Osteoblast (primary cell): ENCODE measurements at regions not wholly inside any gene's neighbourhood (a gene's known extent, or its start where the extent isn't known, plus 50 kb on each side); places are given as distances from the start of the nearest gene placed in this dataset.

ENCODE experiments used
- DNase-seq: peaks from one replicate; pipeline ENCODE4 v3.0.0; 2011; ENCODE audit warnings: low spot score, mixed read lengths; ENCODE audit not compliant: insufficient read length; ENCODE audit errors: missing footprints
- H2AFZ ChIP-seq: 2 replicates; pipeline ENCODE4 v1.6.0; 2011; ENCODE audit warnings: mild to moderate bottlenecking, low read length
- H3K27ac ChIP-seq: 2 replicates; pipeline ENCODE4 v1.5.1; 2011; ENCODE audit warnings: mild to moderate bottlenecking, low read depth, low read length, moderate library complexity
- H3K27me3 ChIP-seq: 2 replicates; pipeline ENCODE4 v1.6.0; 2012; ENCODE audit warnings: mild to moderate bottlenecking, control low read depth, inconsistent platforms, low read length, moderate library complexity; ENCODE audit not compliant: insufficient read depth
- H3K36me3 ChIP-seq: 2 replicates; pipeline ENCODE4 v1.5.1; 2011; ENCODE audit warnings: mild to moderate bottlenecking, low read length, control low read depth, moderate library complexity; ENCODE audit not compliant: insufficient read depth
- H3K4me1 ChIP-seq: 2 replicates; pipeline ENCODE4 v1.5.1; 2011; ENCODE audit warnings: mild to moderate bottlenecking, low read length, control low read depth, moderate library complexity; ENCODE audit not compliant: insufficient read depth
- H3K4me2 ChIP-seq: 2 replicates; pipeline ENCODE4 v1.6.0; 2011; ENCODE audit warnings: mild to moderate bottlenecking, low read length; ENCODE audit not compliant: insufficient read depth
- H3K4me3 ChIP-seq: fragments of 200-600 bp; sonication (generic); 3 replicates; pipeline ENCODE4 v1.5.1; 2012; ENCODE audit warnings: mild to moderate bottlenecking, low read length, inconsistent platforms; ENCODE audit not compliant: insufficient read depth
- H3K79me2 ChIP-seq: 2 replicates; pipeline ENCODE4 v1.6.0; 2012; ENCODE audit warnings: mild to moderate bottlenecking, low read length, control low read depth, inconsistent platforms; ENCODE audit not compliant: insufficient read depth
- H3K9me3 ChIP-seq: 2 replicates; pipeline ENCODE4 v1.5.1; 2011; ENCODE audit warnings: low read depth, low read length, control low read depth
- H4K20me1 ChIP-seq: 2 replicates; pipeline ENCODE4 v1.6.0; 2012; ENCODE audit warnings: mild to moderate bottlenecking, low read length, control low read depth; ENCODE audit not compliant: insufficient read depth
- TF ChIP-seq, protein P1 (sequence below): IDR thresholded peaks from 2 replicates; pipeline ENCODE4 v1.5.1; 2011; ENCODE audit warnings: mild to moderate bottlenecking, low read depth, low read length, moderate library complexity; ENCODE audit errors: extremely low read depth

DNA sequence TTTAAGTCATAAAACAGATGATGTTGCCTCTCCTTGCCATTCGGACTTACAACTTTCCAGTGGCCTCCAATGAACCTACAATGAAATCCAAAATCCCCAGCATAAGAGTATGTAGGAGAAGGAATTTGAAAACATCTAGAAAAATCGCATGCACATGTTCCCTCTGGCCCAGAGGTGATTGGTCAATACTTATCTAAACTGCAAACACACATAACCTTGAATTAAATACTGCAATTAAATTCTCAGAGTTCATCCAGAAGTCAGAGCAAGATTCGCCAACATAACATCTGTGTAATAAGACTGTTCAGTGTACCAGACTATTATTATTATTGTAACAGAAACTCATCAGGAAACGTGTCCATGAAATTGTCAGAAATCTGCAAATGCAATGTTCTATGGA lies 82.2 kb upstream of the USP29 start:
- DNase-seq = no peak
- H3K4me3 ChIP-seq = no peak overlapping the region
- no peak overlapping the region for H3K4me2 ChIP-seq
- H3K36me3 ChIP-seq = no peaks in the 10 kb centered on the region
- no peaks in the 10 kb centered on the region for H3K9me3 ChIP-seq
- H3K79me2 ChIP-seq = no peaks in the 10 kb centered on the region
- no peak overlapping the region for H2AFZ ChIP-seq
- H3K27ac ChIP-seq = no peak overlapping the region
- H3K4me1 ChIP-seq = no peaks in the 10 kb centered on the region
- TF ChIP-seq, protein P1, sequence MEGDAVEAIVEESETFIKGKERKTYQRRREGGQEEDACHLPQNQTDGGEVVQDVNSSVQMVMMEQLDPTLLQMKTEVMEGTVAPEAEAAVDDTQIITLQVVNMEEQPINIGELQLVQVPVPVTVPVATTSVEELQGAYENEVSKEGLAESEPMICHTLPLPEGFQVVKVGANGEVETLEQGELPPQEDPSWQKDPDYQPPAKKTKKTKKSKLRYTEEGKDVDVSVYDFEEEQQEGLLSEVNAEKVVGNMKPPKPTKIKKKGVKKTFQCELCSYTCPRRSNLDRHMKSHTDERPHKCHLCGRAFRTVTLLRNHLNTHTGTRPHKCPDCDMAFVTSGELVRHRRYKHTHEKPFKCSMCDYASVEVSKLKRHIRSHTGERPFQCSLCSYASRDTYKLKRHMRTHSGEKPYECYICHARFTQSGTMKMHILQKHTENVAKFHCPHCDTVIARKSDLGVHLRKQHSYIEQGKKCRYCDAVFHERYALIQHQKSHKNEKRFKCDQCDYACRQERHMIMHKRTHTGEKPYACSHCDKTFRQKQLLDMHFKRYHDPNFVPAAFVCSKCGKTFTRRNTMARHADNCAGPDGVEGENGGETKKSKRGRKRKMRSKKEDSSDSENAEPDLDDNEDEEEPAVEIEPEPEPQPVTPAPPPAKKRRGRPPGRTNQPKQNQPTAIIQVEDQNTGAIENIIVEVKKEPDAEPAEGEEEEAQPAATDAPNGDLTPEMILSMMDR = no peak
- H4K20me1 ChIP-seq = no peaks in the 10 kb centered on the region
- no peaks in the 10 kb centered on the region for H3K27me3 ChIP-seq

DNA sequence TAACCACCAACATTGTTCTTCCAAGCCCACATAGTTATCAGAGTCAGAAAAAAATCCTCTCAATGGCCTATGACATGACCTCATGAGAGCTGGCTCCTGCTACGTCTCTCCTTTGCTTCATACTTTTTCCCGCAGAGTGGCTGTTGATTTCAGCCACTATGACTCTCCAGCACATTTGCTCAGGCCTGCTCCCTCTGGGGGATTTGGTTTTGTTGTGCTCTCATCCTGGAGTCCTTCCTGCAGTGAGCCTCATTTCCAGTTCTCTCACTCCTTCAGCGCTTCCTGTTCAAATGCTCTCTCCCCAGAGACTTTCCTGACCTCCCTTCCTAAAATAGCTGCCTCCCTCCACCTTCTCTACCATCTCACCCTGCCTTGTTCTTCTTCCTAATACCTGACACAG lies 72.0 kb upstream of the USP29 start:
- Histone ChIP-seq H3K4me3 (no peak overlapping the region), H2AFZ (no peak overlapping the region), H3K79me2 (no peaks in the 10 kb centered on the region), H4K20me1 (no peaks in the 10 kb centered on the region), H3K4me2 (no peak overlapping the region), H3K9me3 (no peaks in the 10 kb centered on the region), H3K27ac (no peak overlapping the region), H3K27me3 (no peaks in the 10 kb centered on the region), H3K4me1 (no peaks in the 10 kb centered on the region), H3K36me3 (no peaks in the 10 kb centered on the region)
- TF ChIP-seq, protein P1 = no peak
- DNase-seq = no peak

DNA sequence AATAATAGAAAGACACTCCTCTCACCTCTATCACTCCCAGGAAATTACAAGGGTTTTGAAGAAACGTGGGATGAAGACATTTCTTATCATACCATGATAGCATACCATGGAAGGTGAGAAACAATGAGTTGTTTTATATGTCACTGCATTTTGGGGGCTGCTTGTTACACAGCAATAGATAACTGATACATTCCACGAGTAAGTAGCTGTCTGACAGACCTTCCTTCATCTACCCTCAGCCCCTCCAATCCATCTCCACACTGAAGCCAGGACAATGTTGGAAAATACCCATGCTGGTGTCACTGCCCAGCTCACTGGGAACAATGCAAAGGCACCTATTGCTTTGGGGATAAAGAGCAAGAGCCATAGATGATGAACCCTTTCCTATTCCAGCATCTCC lies 68.9 kb upstream of the USP29 start:
- Histone ChIP-seq H3K4me2 (no peak overlapping the region), H3K27ac (no peak overlapping the region), H3K27me3 (no peaks in the 10 kb centered on the region), H3K4me1 (no peaks in the 10 kb centered on the region), H2AFZ (no peak overlapping the region), H3K9me3 (no peaks in the 10 kb centered on the region), H3K79me2 (no peaks in the 10 kb centered on the region), H3K4me3 (no peak overlapping the region), H4K20me1 (no peaks in the 10 kb centered on the region), H3K36me3 (no peaks in the 10 kb centered on the region)
- DNase-seq = no peak
- TF ChIP-seq, protein P1 = no peak

DNA sequence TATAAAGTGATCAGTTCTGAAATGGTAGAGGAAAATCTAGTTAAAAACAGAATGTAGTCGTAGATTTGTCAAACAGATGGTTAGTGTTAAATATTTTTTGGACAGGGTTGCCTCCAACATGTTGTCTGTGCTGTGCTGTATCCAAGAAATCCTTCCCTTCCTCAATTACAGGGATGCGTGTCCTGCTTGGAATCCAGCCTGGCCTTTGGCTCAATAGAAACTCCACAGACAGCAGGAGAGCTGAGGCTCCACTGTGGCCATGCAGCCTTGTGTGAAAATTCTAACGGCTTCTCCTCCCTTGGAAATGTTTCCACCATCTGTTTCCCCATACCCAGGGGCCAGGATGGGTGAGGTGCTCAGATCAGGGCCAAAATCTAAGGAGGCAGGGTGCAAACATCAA lies 67.7 kb upstream of the USP29 start:
- Histone ChIP-seq H3K79me2 (no peaks in the 10 kb centered on the region), H3K4me1 (no peaks in the 10 kb centered on the region), H3K27me3 (no peaks in the 10 kb centered on the region), H3K27ac (no peak overlapping the region), H3K4me3 (no peak overlapping the region), H2AFZ (no peak overlapping the region), H3K4me2 (no peak overlapping the region), H3K36me3 (no peaks in the 10 kb centered on the region), H4K20me1 (no peaks in the 10 kb centered on the region), H3K9me3 (no peaks in the 10 kb centered on the region)
- TF ChIP-seq, protein P1 = no peak
- DNase-seq = no peak
